HUDEP-2 (cell line): ENCODE measurements at regions not wholly inside any gene's neighbourhood (a gene's known extent, or its start where the extent isn't known, plus 50 kb on each side); places are given as distances from the start of the nearest gene placed in this dataset.

Experiments
- DNase-seq, 76 experiments: peaks; one replicate each; lab custom pipeline; 2025; ENCODE audit not compliant: unreplicated experiment in 76 of 76; lab: John Stamatoyannopoulos, UW

- no peak for DNase-seq
These were observed 296.4 kb upstream of the CDH4 start for GRCh38 chr20:60955706-60956105.

GRCh38 chr20:60956194-60956593 lies 295.9 kb upstream of the CDH4 start:
- DNase-seq: no peak

- no peak for DNase-seq
These were observed 294.4 kb upstream of the CDH4 start for GRCh38 chr20:60957621-60958020.

DNA sequence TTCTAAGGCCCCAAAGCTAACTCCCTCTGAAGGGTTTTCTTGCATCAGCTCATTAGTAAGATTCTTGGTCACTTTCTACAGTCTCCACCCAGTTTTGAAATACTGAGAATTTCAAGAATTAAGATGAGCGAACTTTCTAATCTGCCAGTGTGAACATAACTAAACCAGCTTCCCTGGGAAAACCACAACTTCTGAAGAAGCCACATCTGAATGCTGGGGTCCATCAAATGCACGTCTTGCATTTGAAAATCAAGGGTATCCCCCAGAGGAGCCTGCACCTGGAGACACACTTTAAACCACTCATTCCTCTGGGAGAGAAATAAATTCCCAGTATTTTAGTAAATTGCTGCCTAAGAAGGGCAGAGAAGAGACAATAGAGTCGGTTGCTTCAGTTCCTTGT lies 292.1 kb upstream of the CDH4 start:
- DNase-seq: no peak

- no peak for DNase-seq
These were observed 291.6 kb upstream of the CDH4 start for GRCh38 chr20:60960500-60960899.

GRCh38 chr20:60961551-60961950 lies 290.5 kb upstream of the CDH4 start:
- no peak for DNase-seq

GRCh38 chr20:60962367-60963045 lies 289.6 kb upstream of the CDH4 start:
- DNase-seq: no peak

- no peak for DNase-seq
These were observed 288.9 kb upstream of the CDH4 start for GRCh38 chr20:60963146-60963545.

GRCh38 chr20:60964911-60965310 lies 287.1 kb upstream of the CDH4 start:
- no peak for DNase-seq

DNA sequence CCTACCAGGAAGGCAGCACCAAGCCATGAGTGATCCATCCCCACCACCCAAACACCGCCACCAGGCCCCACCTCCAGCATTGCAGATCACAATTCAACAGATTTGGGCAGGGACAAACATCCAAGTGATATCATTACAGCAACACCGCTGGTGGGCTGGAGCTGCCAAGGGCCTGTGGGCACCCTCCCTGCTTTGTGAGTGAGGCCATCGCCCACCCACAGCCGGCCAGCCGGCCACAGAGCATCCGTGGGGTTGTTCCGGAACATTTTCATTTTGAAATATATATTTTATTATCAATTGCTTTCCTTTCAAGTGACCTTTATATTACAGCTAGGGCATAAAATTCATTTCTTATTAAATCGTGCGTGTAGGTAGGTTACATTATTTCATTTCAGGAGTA lies 286.0 kb upstream of the CDH4 start:
- no peak for DNase-seq

- DNase-seq: no peak
These were observed 285.3 kb upstream of the CDH4 start for GRCh38 chr20:60966766-60967165.

- DNase-seq: no peak
These were observed 284.4 kb upstream of the CDH4 start for GRCh38 chr20:60967431-60968316.

GRCh38 chr20:60968853-60969720 lies 283.0 kb upstream of the CDH4 start:
- no peak for DNase-seq

DNA sequence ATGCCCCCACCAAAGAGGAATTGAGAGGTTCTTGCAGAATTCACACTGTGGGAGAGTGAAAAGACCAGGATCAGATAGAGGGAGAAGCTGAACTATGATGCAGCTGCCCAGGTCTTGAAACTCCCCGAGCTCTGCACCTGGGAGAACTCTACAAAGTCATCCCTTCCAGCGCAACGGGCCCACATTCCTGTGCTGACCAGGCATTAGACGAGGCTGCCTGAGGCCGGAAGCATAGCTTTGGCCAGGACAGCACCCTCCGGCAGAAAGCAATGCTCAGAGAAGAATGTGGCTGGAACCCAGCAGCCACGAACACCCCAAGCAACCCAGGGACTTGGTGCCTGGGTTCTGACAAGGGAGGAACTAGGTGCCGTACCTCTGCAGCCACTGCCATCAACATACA lies 281.5 kb upstream of the CDH4 start:
- DNase-seq: no peak

- DNase-seq: no peak
These were observed 278.0 kb upstream of the CDH4 start for GRCh38 chr20:60974022-60974421.

DNA sequence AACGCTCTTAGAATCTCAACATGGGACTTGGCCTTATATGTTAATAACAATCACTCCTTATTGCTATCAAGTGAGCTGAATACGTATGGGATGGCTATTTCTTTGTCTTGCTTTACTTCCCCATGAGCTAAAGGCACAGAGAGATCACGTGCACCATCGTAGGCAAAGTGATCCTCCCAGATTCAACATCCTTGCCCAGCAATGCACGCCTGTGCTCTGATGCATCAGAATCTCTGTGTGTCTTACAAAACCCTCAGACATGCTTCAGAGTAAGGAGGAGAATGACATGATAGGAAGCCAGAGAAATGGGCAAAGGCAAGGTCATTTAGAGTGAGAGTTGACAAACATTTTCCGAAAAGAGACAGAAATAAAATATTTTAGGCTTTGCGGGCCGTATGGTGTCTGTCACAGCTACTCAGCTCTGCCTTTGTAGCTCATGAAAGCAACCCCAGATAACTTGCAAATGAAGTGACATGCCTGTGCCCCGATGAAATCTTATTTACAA lies 277.6 kb upstream of the CDH4 start:
- no peak for DNase-seq

GRCh38 chr20:60976139-60976538 lies 275.9 kb upstream of the CDH4 start:
- DNase-seq: no peak

- DNase-seq: no peak
These were observed 275.1 kb upstream of the CDH4 start for GRCh38 chr20:60976913-60977312.

GRCh38 chr20:60977901-60978300 lies 274.2 kb upstream of the CDH4 start:
- DNase-seq: no peak

DNA sequence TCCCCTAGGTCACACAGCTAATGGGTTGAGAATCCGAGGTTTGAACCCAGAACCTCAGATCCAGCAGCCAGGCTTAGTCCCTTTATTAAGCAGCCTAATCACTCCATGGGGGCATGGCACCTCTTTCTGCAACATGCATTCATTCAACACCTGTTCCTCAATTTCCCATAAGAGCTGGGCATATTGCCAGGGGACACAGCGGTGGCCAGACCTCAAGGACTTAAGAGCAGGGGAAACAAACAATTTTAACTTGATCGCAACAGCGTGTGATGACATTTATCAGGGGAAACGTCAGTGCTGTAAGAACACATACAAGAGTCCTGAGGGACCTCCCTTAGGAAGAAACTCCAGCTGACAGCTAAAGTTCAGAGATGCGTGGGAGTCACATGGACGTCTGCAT lies 267.4 kb upstream of the CDH4 start:
- DNase-seq: no peak

- no peak for DNase-seq
These were observed 265.4 kb upstream of the CDH4 start for GRCh38 chr20:60986506-60987156.
